ENCODE measurements at regions not wholly inside any gene's neighbourhood (a gene's known extent, or its start where the extent isn't known, plus 50 kb on each side); places are given as distances from the start of the nearest gene placed in this dataset.

- Histone ChIP-seq H3K36me3 (ENCODE audit: control insufficient read depth, insufficient read depth, low read length) (no peaks in the 10 kb centered on the region), H3K27me3 (replicated peaks; ENCODE audit: control insufficient read depth, insufficient read depth, low read length, poor library complexity, severe bottlenecking) (no peaks in the 10 kb centered on the region)
- no peak for DNase-seq
Measured at GRCh38 chr4:11603591-11604194, 175.0 kb upstream of the HS3ST1 start.

GRCh38 chr4:11602606-11603340 is 174.1 kb upstream of the HS3ST1 start:
- Histone ChIP-seq H3K36me3 (ENCODE audit: control insufficient read depth, insufficient read depth, low read length) (no peaks in the 10 kb centered on the region), H3K9me3 (ENCODE audit: control insufficient read depth, low read length) (no peaks in the 10 kb centered on the region), H3K4me1 (ENCODE audit: control insufficient read depth, insufficient read depth, low read length, poor library complexity, severe bottlenecking) (no peaks in the 10 kb centered on the region), H3K27me3 (replicated peaks; ENCODE audit: control insufficient read depth, insufficient read depth, low read length, poor library complexity, severe bottlenecking) (no peaks in the 10 kb centered on the region), H3K27ac (ENCODE audit: insufficient read depth, low read length, poor library complexity, severe bottlenecking) (no peak overlapping the region), H3K4me3 (ENCODE audit: insufficient read depth, low read depth, low read length, poor library complexity, severe bottlenecking) (no peak overlapping the region)
- DNase-seq: no peak

More at GRCh38 chr4:11603591-11604194, 175.0 kb upstream of the HS3ST1 start:
- H3K4me1 ChIP-seq (ENCODE audit: control insufficient read depth, insufficient read depth, low read length, poor library complexity, severe bottlenecking): no peaks in the 10 kb centered on the region
- H3K9me3 ChIP-seq (ENCODE audit: control insufficient read depth, low read length): no peaks in the 10 kb centered on the region
- no peak overlapping the region for H3K4me3 ChIP-seq (ENCODE audit: insufficient read depth, low read depth, low read length, poor library complexity, severe bottlenecking)
- H3K27ac ChIP-seq (ENCODE audit: insufficient read depth, low read length, poor library complexity, severe bottlenecking): no peak overlapping the region

GRCh38 chr4:11599064-11599463 is 170.4 kb upstream of the HS3ST1 start:
- Histone ChIP-seq H3K27ac (ENCODE audit: insufficient read depth, low read length, poor library complexity, severe bottlenecking) (no peak overlapping the region), H3K4me3 (ENCODE audit: insufficient read depth, low read depth, low read length, poor library complexity, severe bottlenecking) (no peak overlapping the region), H3K27me3 (replicated peaks; ENCODE audit: control insufficient read depth, insufficient read depth, low read length, poor library complexity, severe bottlenecking) (no peaks in the 10 kb centered on the region), H3K36me3 (ENCODE audit: control insufficient read depth, insufficient read depth, low read length) (no peaks in the 10 kb centered on the region), H3K4me1 (ENCODE audit: control insufficient read depth, insufficient read depth, low read length, poor library complexity, severe bottlenecking) (no peaks in the 10 kb centered on the region), H3K9me3 (ENCODE audit: control insufficient read depth, low read length) (no peaks in the 10 kb centered on the region)
- no peak for DNase-seq

GRCh38 chr4:11598591-11598990 is 169.9 kb upstream of the HS3ST1 start:
- no peaks in the 10 kb centered on the region for H3K27me3 ChIP-seq (replicated peaks; ENCODE audit: control insufficient read depth, insufficient read depth, low read length, poor library complexity, severe bottlenecking)
- no peaks in the 10 kb centered on the region for H3K4me1 ChIP-seq (ENCODE audit: control insufficient read depth, insufficient read depth, low read length, poor library complexity, severe bottlenecking)
- no peaks in the 10 kb centered on the region for H3K9me3 ChIP-seq (ENCODE audit: control insufficient read depth, low read length)
- no peak overlapping the region for H3K27ac ChIP-seq (ENCODE audit: insufficient read depth, low read length, poor library complexity, severe bottlenecking)
- no peak overlapping the region for H3K4me3 ChIP-seq (ENCODE audit: insufficient read depth, low read depth, low read length, poor library complexity, severe bottlenecking)
- H3K36me3 ChIP-seq (ENCODE audit: control insufficient read depth, insufficient read depth, low read length): no peaks in the 10 kb centered on the region
- DNase-seq: no peak

- Histone ChIP-seq H3K4me3 (ENCODE audit: insufficient read depth, low read depth, low read length, poor library complexity, severe bottlenecking) (no peak overlapping the region), H3K9me3 (ENCODE audit: control insufficient read depth, low read length) (no peaks in the 10 kb centered on the region), H3K36me3 (ENCODE audit: control insufficient read depth, insufficient read depth, low read length) (no peaks in the 10 kb centered on the region), H3K4me1 (ENCODE audit: control insufficient read depth, insufficient read depth, low read length, poor library complexity, severe bottlenecking) (no peaks in the 10 kb centered on the region), H3K27me3 (replicated peaks; ENCODE audit: control insufficient read depth, insufficient read depth, low read length, poor library complexity, severe bottlenecking) (no peaks in the 10 kb centered on the region), H3K27ac (ENCODE audit: insufficient read depth, low read length, poor library complexity, severe bottlenecking) (no peak overlapping the region)
- no peak for DNase-seq
Measured at GRCh38 chr4:11597506-11597905, 168.8 kb upstream of the HS3ST1 start.

- no peak overlapping the region for H3K4me3 ChIP-seq (ENCODE audit: insufficient read depth, low read depth, low read length, poor library complexity, severe bottlenecking)
- H3K36me3 ChIP-seq (ENCODE audit: control insufficient read depth, insufficient read depth, low read length): no peaks in the 10 kb centered on the region
- no peaks in the 10 kb centered on the region for H3K27me3 ChIP-seq (replicated peaks; ENCODE audit: control insufficient read depth, insufficient read depth, low read length, poor library complexity, severe bottlenecking)
- no peaks in the 10 kb centered on the region for H3K4me1 ChIP-seq (ENCODE audit: control insufficient read depth, insufficient read depth, low read length, poor library complexity, severe bottlenecking)
- no peak overlapping the region for H3K27ac ChIP-seq (ENCODE audit: insufficient read depth, low read length, poor library complexity, severe bottlenecking)
- no peak for DNase-seq
- no peaks in the 10 kb centered on the region for H3K9me3 ChIP-seq (ENCODE audit: control insufficient read depth, low read length)
Measured at GRCh38 chr4:11596989-11597388, 168.3 kb upstream of the HS3ST1 start.

GRCh38 chr4:11593576-11594116 is 165.0 kb upstream of the HS3ST1 start:
- DNase-seq: no peak
- H3K36me3 ChIP-seq (ENCODE audit: control insufficient read depth, insufficient read depth, low read length): no peaks in the 10 kb centered on the region
- no peak overlapping the region for H3K4me3 ChIP-seq (ENCODE audit: insufficient read depth, low read depth, low read length, poor library complexity, severe bottlenecking)
- no peak overlapping the region for H3K27ac ChIP-seq (ENCODE audit: insufficient read depth, low read length, poor library complexity, severe bottlenecking)
- no peaks in the 10 kb centered on the region for H3K9me3 ChIP-seq (ENCODE audit: control insufficient read depth, low read length)
- no peaks in the 10 kb centered on the region for H3K4me1 ChIP-seq (ENCODE audit: control insufficient read depth, insufficient read depth, low read length, poor library complexity, severe bottlenecking)
- no peaks in the 10 kb centered on the region for H3K27me3 ChIP-seq (replicated peaks; ENCODE audit: control insufficient read depth, insufficient read depth, low read length, poor library complexity, severe bottlenecking)

GRCh38 chr4:11592276-11592675 is 163.6 kb upstream of the HS3ST1 start:
- Histone ChIP-seq H3K9me3 (ENCODE audit: control insufficient read depth, low read length) (no peaks in the 10 kb centered on the region), H3K4me1 (ENCODE audit: control insufficient read depth, insufficient read depth, low read length, poor library complexity, severe bottlenecking) (no peaks in the 10 kb centered on the region), H3K27me3 (replicated peaks; ENCODE audit: control insufficient read depth, insufficient read depth, low read length, poor library complexity, severe bottlenecking) (no peaks in the 10 kb centered on the region), H3K27ac (ENCODE audit: insufficient read depth, low read length, poor library complexity, severe bottlenecking) (no peak overlapping the region), H3K36me3 (ENCODE audit: control insufficient read depth, insufficient read depth, low read length) (no peaks in the 10 kb centered on the region), H3K4me3 (ENCODE audit: insufficient read depth, low read depth, low read length, poor library complexity, severe bottlenecking) (no peak overlapping the region)
- no peak for DNase-seq

GRCh38 chr4:11590132-11590531 is 161.4 kb upstream of the HS3ST1 start:
- H3K27ac ChIP-seq (ENCODE audit: insufficient read depth, low read length, poor library complexity, severe bottlenecking): no peak overlapping the region
- no peak overlapping the region for H3K4me3 ChIP-seq (ENCODE audit: insufficient read depth, low read depth, low read length, poor library complexity, severe bottlenecking)
- H3K27me3 ChIP-seq (replicated peaks; ENCODE audit: control insufficient read depth, insufficient read depth, low read length, poor library complexity, severe bottlenecking): no peaks in the 10 kb centered on the region
- no peaks in the 10 kb centered on the region for H3K9me3 ChIP-seq (ENCODE audit: control insufficient read depth, low read length)
- no peaks in the 10 kb centered on the region for H3K4me1 ChIP-seq (ENCODE audit: control insufficient read depth, insufficient read depth, low read length, poor library complexity, severe bottlenecking)
- H3K36me3 ChIP-seq (ENCODE audit: control insufficient read depth, insufficient read depth, low read length): no peaks in the 10 kb centered on the region
- no peak for DNase-seq

- H3K4me3 ChIP-seq (ENCODE audit: insufficient read depth, low read depth, low read length, poor library complexity, severe bottlenecking): no peak overlapping the region
- no peaks in the 10 kb centered on the region for H3K4me1 ChIP-seq (ENCODE audit: control insufficient read depth, insufficient read depth, low read length, poor library complexity, severe bottlenecking)
- H3K27ac ChIP-seq (ENCODE audit: insufficient read depth, low read length, poor library complexity, severe bottlenecking): no peak overlapping the region
- H3K27me3 ChIP-seq (replicated peaks; ENCODE audit: control insufficient read depth, insufficient read depth, low read length, poor library complexity, severe bottlenecking): no peaks in the 10 kb centered on the region
- DNase-seq: no peak
- no peaks in the 10 kb centered on the region for H3K9me3 ChIP-seq (ENCODE audit: control insufficient read depth, low read length)
- H3K36me3 ChIP-seq (ENCODE audit: control insufficient read depth, insufficient read depth, low read length): no peaks in the 10 kb centered on the region
Measured at GRCh38 chr4:11589676-11590075, 161.0 kb upstream of the HS3ST1 start.

All from effector memory CD4-positive, alpha-beta T cell (primary cell).